Upper lobe of right lung (tissue), 1 donor: ENCODE measurements at regions not wholly inside any gene's neighbourhood (a gene's known extent, or its start where the extent isn't known, plus 50 kb on each side); places are given as distances from the start of the nearest gene placed in this dataset.
A peak's percentile ranks its signal among the peaks of the same experiment; 100 is the strongest.
"Not testable (repeated sequence)": the region's sequence is repeated elsewhere in the genome, so short reads cannot be mapped to it uniquely, and the experiment has no call there.

Source experiments
- ATAC-seq: fragments of 200-7000 bp; cut with Tn5 transposase; one replicate; pipeline ENCODE4 v1.9.1; 2020; ENCODE audit warnings: mild to moderate bottlenecking, moderate library complexity
- DNase-seq: peaks from one replicate; pipeline ENCODE4 v3.0.0-alpha.2; 2020
- H3K27ac ChIP-seq: fragments of 200-600 bp; one replicate; pipeline ENCODE4 v1.8.0; 2022
- H3K27me3 ChIP-seq: fragments of 200-600 bp; one replicate; pipeline ENCODE4 v1.8.0; 2022; ENCODE audit warnings: mild to moderate bottlenecking
- H3K36me3 ChIP-seq: fragments of 200-600 bp; one replicate; pipeline ENCODE4 v1.8.0; 2022
- H3K4me1 ChIP-seq: fragments of 200-600 bp; one replicate; pipeline ENCODE4 v1.8.0; 2022
- H3K4me3 ChIP-seq: fragments of 200-600 bp; one replicate; pipeline ENCODE4 v1.8.0; 2022; ENCODE audit warnings: mild to moderate bottlenecking
- H3K9me3 ChIP-seq: fragments of 200-600 bp; one replicate; pipeline ENCODE4 v1.8.0; 2022
- CTCF ChIP-seq: fragments of 200-600 bp; IDR thresholded peaks from one replicate; pipeline ENCODE4 v1.8.0; 2022; ENCODE audit warnings: antibody characterized with exemption
- intact Hi-C: fragments of 100-400 bp; cut with DNase I; formaldehyde crosslinking; loops from one replicate; pipeline ENCODE4 v1.11.0; 2022
- donor health status: DM: no; HTN: yes; CAD: no; lungs with severe emphysema.

- no peak overlapping the region for H3K4me3 ChIP-seq
- intact Hi-C loops: no loop called here
- H3K36me3 ChIP-seq: no peaks in the 10 kb centered on the region
- DNase-seq (no peak), ATAC-seq (no peak)
- TF ChIP-seq CTCF: no peak
- no peak overlapping the region for H3K27ac ChIP-seq
- H3K27me3 ChIP-seq: no peaks in the 10 kb centered on the region
- H3K4me1 ChIP-seq: no peaks in the 10 kb centered on the region
- H3K9me3 ChIP-seq: no peaks in the 10 kb centered on the region
Measured at GRCh38 chr2:234249034-234249735, 198.7 kb downstream of the SPP2 start.

DNA sequence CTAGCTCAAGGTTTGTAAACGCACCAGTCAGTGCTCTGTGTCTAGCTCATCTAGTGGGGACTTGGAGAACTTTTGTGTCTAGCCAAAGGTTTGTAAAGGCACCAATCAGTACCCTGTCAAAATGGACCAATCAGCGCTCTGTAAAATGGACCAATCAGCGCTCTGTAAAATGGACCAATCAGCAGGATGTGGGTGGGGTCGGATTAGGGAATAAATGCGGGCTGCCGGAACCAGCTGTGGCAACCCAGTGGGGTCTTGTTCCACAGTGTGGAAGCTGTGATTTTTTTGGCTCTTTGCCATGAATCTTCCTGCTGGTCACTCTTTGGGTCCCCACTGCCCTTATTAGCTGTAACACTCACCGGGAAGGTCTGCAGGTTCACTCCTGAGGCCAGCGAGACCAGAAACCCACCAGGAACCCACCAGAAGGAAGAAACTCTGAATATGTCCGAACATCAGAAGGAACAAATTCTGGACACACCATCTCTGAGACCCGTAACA is 197.8 kb downstream of the SPP2 start:
- H3K9me3 ChIP-seq, intact Hi-C loops, H3K27me3 ChIP-seq, H3K4me3 ChIP-seq, DNase-seq, H3K27ac ChIP-seq, H3K36me3 ChIP-seq, ATAC-seq, H3K4me1 ChIP-seq: not testable (repeated sequence)

DNA sequence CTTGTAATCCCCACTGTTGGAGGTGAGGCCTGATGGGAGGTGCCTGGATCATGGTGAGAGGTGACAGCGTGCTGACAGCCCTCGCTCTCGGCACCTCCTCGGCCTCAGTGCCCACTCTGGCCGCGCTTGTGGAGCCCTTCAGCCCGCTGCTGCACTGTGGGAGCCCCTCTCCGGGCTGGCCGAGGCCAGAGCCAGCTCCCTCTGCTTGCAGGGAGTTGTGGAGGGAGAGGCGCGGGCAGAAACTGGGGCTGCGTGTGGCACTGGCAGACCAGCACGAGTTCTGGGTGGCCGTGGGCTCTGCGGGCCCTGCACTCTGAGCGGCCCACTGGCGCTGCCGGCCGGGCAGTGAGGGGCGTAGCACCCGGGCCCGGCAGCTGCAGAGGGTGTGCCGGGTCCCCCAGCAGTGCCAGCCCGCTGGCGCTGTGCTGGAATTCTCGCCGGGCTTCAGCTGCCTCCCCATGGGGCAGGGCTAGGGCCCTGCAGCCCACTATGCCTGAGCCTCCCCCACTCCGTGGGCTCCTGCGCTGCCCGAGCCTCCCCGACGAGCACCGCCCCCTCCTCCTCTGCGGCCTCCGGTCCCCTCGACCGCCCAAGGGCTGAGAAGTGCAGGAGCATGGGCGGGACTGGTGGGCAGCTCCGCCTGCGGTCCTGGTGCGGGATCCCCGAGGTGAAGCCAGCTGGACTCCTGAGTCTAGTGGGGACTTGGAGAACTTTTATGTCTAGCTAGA is 197.1 kb downstream of the SPP2 start:
- DNase-seq (no peak), ATAC-seq (peak; percentile 14)
- Histone ChIP-seq H3K27me3 (no peaks in the 10 kb centered on the region), H3K4me3 (no peak overlapping the region), H3K36me3 (no peaks in the 10 kb centered on the region), H3K9me3 (no peaks in the 10 kb centered on the region), H3K27ac (no peak overlapping the region), H3K4me1 (peaks cover 4% of the 10 kb centered on the region)
- intact Hi-C loops: no loop called here
- no peak for TF ChIP-seq CTCF

DNA sequence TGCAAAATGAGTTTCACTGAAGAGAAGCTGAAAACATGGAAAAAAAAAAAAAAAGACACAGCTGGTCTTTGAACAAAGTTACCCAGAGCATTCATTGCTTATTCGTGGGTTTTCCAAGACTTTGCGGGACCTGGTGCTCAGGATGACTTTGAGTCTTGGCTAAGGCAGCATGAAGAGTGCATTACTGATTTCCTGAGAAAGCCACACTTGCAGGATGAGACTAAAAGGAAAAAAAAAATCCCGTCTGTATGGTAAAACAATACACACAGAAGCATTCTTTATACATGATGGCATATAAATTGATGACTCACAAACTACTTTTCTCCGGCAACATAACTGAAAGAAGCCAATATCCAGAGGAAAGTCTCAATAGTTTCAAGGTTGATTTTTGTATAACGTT is 195.4 kb downstream of the SPP2 start:
- H3K27me3 ChIP-seq: no peaks in the 10 kb centered on the region
- H3K27ac ChIP-seq: no peak overlapping the region
- intact Hi-C loops: no loop called here
- no peaks in the 10 kb centered on the region for H3K9me3 ChIP-seq
- no peak overlapping the region for H3K4me3 ChIP-seq
- peaks cover 4% of the 10 kb centered on the region for H3K4me1 ChIP-seq
- ATAC-seq: no peak
- H3K36me3 ChIP-seq: no peaks in the 10 kb centered on the region
- TF ChIP-seq CTCF: no peak
- no peak for DNase-seq

DNA sequence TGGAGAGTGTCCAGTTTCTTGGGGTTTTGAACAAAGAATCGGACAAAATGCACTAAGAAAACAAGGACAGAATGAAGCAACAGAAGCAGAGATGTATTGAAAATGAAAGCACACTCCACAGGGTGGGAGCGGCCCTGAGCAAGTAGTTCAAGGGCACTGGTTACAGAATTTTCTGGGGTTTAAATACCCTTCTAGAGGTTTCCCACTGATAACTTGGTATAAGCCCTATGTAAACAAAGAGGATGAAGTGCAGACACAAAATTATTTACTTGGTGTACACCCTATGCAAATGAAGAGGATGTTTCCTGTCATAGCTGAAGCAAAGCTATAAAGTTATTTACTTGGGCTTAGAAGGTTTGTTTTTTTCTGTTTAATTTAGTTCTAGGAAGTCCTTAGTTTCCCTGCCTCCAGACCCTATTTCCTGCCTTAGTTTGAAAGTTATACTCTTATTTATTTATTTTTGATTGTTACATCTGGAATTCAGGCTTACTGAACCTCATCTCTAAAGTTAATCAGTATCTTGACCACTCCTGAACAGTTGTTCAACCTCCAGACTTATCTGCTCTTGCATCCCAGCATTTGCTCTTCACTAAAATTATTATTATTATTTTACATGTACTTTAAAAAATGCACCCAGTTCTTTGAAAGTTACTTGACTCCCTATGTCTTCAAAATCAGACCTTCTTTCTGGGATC is 193.5 kb downstream of the SPP2 start:
- ATAC-seq (no peak), DNase-seq (no peak)
- Histone ChIP-seq H3K9me3 (no peaks in the 10 kb centered on the region), H3K27me3 (no peaks in the 10 kb centered on the region), H3K27ac (no peak overlapping the region), H3K4me3 (no peak overlapping the region), H3K36me3 (no peaks in the 10 kb centered on the region), H3K4me1 (peaks cover 4% of the 10 kb centered on the region)
- no peak for TF ChIP-seq CTCF
- intact Hi-C loops: no loop called here

DNA sequence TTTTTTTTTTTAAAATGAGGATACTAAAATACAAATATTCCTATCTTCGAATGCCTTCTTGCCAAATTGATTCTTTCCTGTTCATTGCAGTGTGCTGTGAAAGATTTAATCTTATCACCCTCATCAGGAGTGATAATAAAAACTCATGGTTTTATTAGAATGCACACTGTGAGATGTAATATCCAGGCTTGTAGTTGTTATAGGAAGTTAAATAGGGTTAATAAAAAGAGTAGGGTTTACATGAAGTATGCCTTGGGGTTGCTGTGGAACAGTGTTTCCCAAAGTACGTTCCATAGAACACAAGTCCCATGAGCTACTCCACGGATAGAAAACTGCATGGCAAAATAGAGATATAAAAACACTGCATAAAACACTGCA is 191.9 kb downstream of the SPP2 start:
- intact Hi-C loops: no loop called here
- Histone ChIP-seq H3K27ac (no peak overlapping the region), H3K27me3 (no peaks in the 10 kb centered on the region), H3K4me3 (no peak overlapping the region), H3K4me1 (peaks cover 4% of the 10 kb centered on the region), H3K9me3 (no peaks in the 10 kb centered on the region), H3K36me3 (no peaks in the 10 kb centered on the region)
- ATAC-seq (no peak), DNase-seq (no peak)
- TF ChIP-seq CTCF: no peak
